NCI-H524 (cell line): ENCODE measurements at regions not wholly inside any gene's neighbourhood (a gene's known extent, or its start where the extent isn't known, plus 50 kb on each side); places are given as distances from the start of the nearest gene placed in this dataset.
"Not testable (repeated sequence)": the region's sequence is repeated elsewhere in the genome, so short reads cannot be mapped to it uniquely, and the experiment has no call there.

Experiments used
- DNase-seq, 2 experiments: peaks; one replicate each; lab custom pipeline; 2025; lab: John Stamatoyannopoulos, UW

DNA sequence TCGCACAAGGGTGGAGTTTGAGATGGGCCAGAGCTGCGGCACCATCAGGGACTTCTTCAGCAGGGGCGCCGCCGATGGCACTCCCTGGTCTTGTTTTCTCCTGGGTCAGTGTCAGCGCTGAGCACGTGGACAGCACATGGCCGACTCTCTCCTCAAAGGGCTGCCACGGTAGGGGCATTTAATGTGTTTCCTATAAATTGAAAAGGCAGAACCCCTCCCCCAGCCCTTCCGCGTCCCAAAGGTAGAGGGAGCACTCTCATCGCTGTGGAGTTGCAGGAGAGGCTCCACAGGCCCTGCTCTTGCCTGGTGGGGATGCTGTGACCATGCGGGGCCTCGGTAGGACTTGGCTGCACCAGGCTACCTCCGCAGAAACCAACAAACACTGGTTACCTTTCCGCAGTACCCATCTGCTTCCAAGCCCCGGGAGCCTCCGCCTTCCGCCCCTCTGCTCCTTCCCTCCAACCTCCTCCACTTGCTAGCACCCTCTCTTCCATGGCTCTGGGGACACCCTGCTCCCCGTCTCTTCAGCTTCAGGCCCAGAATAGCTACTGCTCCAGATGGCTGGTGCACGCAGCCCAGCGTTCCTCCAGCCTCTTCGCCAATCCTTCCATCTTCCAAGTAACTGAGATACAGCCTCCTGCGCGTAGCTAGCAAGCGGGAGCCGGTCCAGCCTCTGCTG, 166.3 kb upstream of the ADCY1 start:
- DNase-seq = peak in 1 of 2 experiments; percentile 7

GRCh38 chr7:45408409-45408737, 165.8 kb upstream of the ADCY1 start:
- DNase-seq = no peak

DNA sequence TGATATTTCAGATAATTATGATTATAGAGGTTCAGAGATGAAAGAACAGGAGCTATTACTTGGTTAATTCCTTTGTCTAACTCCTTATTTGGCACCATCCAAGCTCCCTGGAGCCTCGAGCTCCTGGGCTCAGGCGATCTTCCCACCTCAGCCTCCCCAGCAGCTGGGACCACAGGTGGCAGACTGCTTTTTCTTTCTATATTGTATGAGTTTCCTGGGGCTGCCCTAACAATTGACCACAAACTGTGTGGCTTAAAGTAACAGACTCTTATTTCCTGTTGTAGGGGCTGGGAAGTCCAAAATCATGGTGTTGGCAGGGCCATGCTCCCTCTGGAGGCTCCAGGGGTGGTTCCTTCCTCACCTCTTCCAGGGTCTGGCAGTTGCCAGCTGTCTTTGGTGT, 163.3 kb upstream of the ADCY1 start:
- no peak for DNase-seq

DNA sequence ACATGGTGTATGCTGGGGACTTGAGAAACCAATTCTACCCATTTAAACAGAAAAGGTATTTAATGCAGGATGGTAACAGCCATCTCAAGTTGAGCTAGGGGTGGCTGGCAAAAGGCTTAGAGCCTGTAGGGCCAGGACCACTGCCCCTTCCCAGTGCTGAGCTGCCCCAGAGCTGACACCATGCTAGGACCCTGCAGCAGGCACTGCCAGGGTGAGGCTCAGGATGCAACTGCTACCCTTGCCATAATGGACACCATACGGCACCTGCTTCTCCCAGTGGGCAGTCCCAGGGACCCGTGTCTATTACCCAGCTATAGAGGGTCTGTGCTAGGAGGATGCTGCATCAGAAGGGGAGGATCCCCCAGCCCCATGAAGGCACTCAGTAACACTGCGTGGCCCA, 160.7 kb upstream of the ADCY1 start:
- no peak for DNase-seq

- DNase-seq = no peak
Measured at GRCh38 chr7:45414226-45414625, 159.9 kb upstream of the ADCY1 start.

GRCh38 chr7:45415265-45415664, 158.9 kb upstream of the ADCY1 start:
- no peak for DNase-seq

DNA sequence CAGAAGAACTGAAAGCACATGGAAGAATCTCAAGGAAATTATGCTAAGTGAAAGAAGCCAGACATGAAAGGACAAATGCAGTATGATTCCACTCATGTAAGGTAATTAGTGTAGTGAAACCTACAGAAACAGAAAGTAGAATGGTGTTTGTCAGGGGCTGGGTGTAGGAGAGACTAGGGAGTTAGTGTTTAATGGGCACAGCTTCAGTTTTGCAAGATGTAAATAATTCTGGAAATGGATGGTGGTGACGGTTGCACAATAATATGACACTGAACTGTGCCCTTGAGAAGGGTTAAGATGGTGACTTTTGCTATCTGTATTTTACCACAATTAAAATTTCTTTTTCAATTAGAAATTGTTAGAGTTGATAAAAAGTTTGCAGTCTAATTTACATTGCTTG, 157.3 kb upstream of the ADCY1 start:
- DNase-seq = no peak

DNA sequence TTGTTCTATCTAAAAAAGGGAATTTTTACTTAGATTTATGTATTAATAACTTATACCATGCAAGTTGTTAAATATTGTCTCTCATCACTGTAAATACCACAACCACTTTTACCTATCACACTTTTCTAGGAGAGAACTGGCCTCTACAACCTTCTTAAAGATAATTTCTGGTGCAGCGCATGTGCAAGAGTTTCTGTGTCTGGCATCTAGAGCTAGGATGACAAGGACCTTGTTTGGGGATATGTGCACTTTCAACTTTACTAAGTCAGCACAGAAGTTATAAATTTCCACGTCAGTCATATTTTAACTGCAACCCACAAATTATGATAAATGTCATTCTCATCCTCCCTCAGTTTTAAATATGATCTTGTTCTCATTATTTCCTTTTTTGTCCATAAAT, 156.9 kb upstream of the ADCY1 start:
- no peak for DNase-seq

GRCh38 chr7:45417735-45418134, 156.4 kb upstream of the ADCY1 start:
- DNase-seq = no peak

GRCh38 chr7:45420843-45421495, 153.2 kb upstream of the ADCY1 start:
- no peak for DNase-seq

DNA sequence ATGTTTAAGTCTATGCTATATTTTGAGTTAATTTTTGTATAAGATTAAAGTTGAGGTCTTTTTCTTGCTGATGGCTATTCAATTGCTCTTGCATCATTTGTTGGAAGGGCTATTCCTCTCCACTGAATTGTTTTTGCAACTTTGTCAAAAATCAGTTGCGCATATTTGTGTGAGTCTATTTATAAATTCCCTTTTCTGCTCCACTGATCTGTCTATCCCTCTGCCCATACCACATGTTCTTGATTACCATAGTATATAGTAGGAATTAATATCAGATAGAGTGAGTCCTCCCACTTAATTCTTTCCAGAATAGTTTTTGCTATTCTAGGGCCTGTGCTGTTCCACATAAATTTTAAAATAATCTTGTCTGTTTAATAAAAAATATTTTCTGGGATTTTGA, 152.4 kb upstream of the ADCY1 start:
- no peak for DNase-seq

- DNase-seq = no peak
Measured at GRCh38 chr7:45430397-45430796, 143.8 kb upstream of the ADCY1 start.

GRCh38 chr7:45434167-45434784, 139.9 kb upstream of the ADCY1 start:
- DNase-seq = no peak

DNA sequence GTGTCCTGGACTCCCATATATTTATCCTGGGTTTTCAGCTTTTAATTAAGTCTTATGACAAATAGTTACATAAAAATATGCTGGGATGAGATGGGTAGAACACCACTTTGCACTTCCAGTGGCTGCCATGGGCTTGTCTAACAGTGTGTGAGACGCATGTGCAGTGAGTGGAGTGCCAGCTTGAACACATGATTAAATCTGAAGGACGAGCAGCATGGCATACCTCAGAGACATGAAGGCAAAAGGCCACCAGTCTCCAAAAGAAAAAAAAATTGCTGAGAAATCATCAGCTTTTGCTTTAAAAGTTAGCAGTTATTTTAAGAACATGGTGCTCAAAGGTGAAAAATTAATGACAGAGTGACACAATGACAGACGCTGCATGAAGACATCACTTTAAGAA, 139.0 kb upstream of the ADCY1 start:
- no peak for DNase-seq

DNA sequence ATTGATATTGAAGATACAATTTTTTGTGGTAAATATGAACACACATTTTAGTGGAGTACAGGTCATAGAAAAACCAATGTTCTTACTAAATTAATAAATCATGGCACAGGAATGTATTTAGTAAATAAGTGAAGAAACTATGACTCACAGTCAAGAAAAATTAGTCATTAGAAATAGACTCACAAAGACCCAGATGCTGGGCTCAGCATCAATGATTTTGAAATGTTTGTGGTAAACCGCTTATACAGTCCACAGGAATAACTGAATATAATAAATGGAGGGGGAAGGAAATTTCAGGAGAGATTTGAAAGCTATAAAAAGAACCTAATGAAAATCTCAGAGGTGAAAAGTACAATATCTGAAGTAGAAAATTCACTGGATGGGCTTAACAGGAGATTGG, 138.3 kb upstream of the ADCY1 start:
- no peak for DNase-seq

GRCh38 chr7:45440776-45441175, 133.4 kb upstream of the ADCY1 start:
- DNase-seq = not testable (repeated sequence)

DNA sequence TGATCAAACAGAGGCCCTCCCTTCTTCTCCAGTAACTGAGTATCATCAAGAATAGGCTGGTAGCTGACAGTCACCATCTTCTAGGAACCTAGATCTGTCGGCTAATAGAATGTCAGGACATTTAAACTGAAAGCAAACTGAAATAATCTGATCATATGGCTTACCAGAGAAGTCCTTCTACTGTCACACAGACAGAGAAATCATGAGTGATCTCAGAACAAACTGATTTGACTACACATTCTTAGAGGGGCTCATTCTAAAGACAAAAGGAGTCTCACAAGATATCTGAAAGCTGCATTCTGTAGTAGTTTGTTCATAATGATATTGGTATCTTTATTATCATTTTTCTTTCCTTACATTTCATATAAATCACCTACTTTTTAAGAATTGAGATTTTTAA, 130.9 kb upstream of the ADCY1 start:
- DNase-seq = no peak

- DNase-seq = no peak
Measured at GRCh38 chr7:45446195-45446944, 127.8 kb upstream of the ADCY1 start.

DNA sequence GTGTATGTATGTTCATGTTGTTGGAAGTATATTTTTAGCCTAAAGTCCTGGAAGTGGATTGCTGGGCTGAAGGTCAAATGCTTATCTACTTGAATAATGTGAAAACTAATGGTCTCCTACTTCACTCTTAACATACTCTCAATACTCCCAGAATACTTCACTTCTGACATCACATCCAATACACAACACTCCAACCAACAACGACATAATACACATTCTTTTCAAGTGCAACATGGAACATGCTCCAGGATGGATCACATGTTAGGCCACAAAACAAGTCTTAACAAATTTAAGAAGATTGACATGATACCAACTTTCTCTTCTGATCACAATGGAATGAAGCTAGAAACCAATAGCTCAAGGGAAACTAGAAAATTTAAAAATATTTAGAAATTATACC, 126.9 kb upstream of the ADCY1 start:
- DNase-seq = no peak

GRCh38 chr7:45450571-45451204, 123.5 kb upstream of the ADCY1 start:
- no peak for DNase-seq

DNA sequence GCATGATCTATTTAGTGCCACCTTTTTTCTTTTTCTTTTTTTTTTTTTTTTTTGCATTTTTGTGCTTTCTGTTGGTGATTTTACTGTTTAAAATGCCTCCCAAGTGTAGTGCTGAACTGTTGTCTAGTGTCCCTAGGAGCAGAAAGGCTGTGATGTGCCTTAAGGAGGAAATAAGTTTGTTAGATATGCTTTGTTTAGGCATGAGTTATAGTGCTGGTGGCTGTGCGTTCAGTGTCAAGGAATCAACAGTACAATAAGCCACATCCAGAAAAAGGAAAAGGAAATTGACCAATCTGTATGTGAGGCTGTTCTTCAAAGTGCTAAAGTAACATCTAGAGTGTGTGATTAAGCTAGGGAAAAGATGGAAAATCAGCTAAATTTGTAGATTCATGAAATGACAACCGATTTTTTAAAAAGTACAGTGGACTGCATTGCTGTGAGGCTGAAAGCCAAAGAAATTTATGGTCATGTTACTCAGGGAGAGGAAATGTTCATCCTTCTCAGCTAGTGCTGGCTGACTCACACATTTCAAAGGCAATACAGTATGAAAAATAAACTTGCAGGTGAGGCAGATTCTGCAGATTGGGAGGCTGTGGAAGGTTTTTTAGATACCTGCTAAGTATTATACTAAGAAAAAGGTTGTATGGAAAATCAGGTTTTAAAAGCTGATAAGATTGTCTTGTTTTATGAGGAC, 122.7 kb upstream of the ADCY1 start:
- DNase-seq = no peak

GRCh38 chr7:45454771-45455170, 119.4 kb upstream of the ADCY1 start:
- no peak for DNase-seq
